HG03175 (cell line): ENCODE measurements at regions not wholly inside any gene's neighbourhood (a gene's known extent, or its start where the extent isn't known, plus 50 kb on each side); places are given as distances from the start of the nearest gene placed in this dataset.
"Not testable (repeated sequence)": the region's sequence is repeated elsewhere in the genome, so short reads cannot be mapped to it uniquely, and the experiment has no call there.

Source experiments
- ATAC-seq: cut with Tn5 transposase; IDR thresholded peaks from one replicate; pipeline ENCODE4 v1.9.1; 2021; ENCODE audit warnings: mild to moderate bottlenecking, moderate library complexity; ENCODE audit not compliant: unreplicated experiment

GRCh38 chr5:13354611-13355010 lies 589.9 kb downstream of the DNAH5 start:
- no peak for ATAC-seq

GRCh38 chr5:13350767-13351166 lies 593.7 kb downstream of the DNAH5 start:
- ATAC-seq = no peak

GRCh38 chr5:13348568-13348967 lies 595.9 kb downstream of the DNAH5 start:
- ATAC-seq = no peak

GRCh38 chr5:13346401-13346800 lies 598.1 kb downstream of the DNAH5 start:
- no peak for ATAC-seq

GRCh38 chr5:13339093-13339492 lies 605.4 kb downstream of the DNAH5 start:
- ATAC-seq = no peak

- not testable (repeated sequence) for ATAC-seq
These were observed 609.5 kb downstream of the DNAH5 start for GRCh38 chr5:13335026-13335425.

GRCh38 chr5:13331585-13331984 lies 612.9 kb downstream of the DNAH5 start:
- ATAC-seq = no peak

- no peak for ATAC-seq
These were observed 616.2 kb downstream of the DNAH5 start for GRCh38 chr5:13328316-13328715.

GRCh38 chr5:13325765-13326164 lies 618.7 kb downstream of the DNAH5 start:
- ATAC-seq = no peak

GRCh38 chr5:13322769-13323168 lies 621.7 kb downstream of the DNAH5 start:
- no peak for ATAC-seq

- no peak for ATAC-seq
These were observed 626.8 kb downstream of the DNAH5 start for GRCh38 chr5:13317654-13318053.

- ATAC-seq = no peak
These were observed 628.3 kb downstream of the DNAH5 start for GRCh38 chr5:13316176-13316575.

- no peak for ATAC-seq
These were observed 637.0 kb downstream of the DNAH5 start for GRCh38 chr5:13307480-13307879.

GRCh38 chr5:13303445-13303844 lies 641.0 kb downstream of the DNAH5 start:
- ATAC-seq = no peak

GRCh38 chr5:13278811-13279210 lies 665.7 kb downstream of the DNAH5 start:
- ATAC-seq = no peak

- ATAC-seq = no peak
These were observed 666.3 kb downstream of the DNAH5 start for GRCh38 chr5:13278148-13278547.

- no peak for ATAC-seq
These were observed 668.3 kb downstream of the DNAH5 start for GRCh38 chr5:13276156-13276555.

GRCh38 chr5:13263701-13264100 lies 680.8 kb downstream of the DNAH5 start:
- no peak for ATAC-seq

GRCh38 chr5:13253111-13253510 lies 691.4 kb downstream of the DNAH5 start:
- ATAC-seq = no peak

GRCh38 chr5:13252699-13253098 lies 691.8 kb downstream of the DNAH5 start:
- no peak for ATAC-seq

- no peak for ATAC-seq
These were observed 692.7 kb downstream of the DNAH5 start for GRCh38 chr5:13251623-13252376.

- no peak for ATAC-seq
These were observed 693.8 kb downstream of the DNAH5 start for GRCh38 chr5:13250464-13251291.
